Mammary epithelial cell (primary cell): ENCODE measurements at regions not wholly inside any gene's neighbourhood (a gene's known extent, or its start where the extent isn't known, plus 50 kb on each side); places are given as distances from the start of the nearest gene placed in this dataset.

Experiments
- EZH2 ChIP-seq: IDR thresholded peaks from 2 replicates; pipeline ENCODE4 v1.6.1; 2012; ENCODE audit warnings: low read length, inconsistent platforms, borderline replicate concordance
- TF ChIP-seq, protein P1 (sequence below), 2 donors: IDR thresholded peaks in 1 of 2; conservative IDR thresholded peaks in 1 of 2; 2 replicates each; pipeline ENCODE4 v1.5.1; 2011 to 2012; ENCODE audit warnings: inconsistent platforms in 2 of 2, low read length in 2 of 2, mild to moderate bottlenecking in 2 of 2, control low read depth in 1 of 2, low read depth in 1 of 2; ENCODE audit not compliant: insufficient read depth in 1 of 2; ENCODE audit errors: extremely low read depth in 1 of 2

DNA sequence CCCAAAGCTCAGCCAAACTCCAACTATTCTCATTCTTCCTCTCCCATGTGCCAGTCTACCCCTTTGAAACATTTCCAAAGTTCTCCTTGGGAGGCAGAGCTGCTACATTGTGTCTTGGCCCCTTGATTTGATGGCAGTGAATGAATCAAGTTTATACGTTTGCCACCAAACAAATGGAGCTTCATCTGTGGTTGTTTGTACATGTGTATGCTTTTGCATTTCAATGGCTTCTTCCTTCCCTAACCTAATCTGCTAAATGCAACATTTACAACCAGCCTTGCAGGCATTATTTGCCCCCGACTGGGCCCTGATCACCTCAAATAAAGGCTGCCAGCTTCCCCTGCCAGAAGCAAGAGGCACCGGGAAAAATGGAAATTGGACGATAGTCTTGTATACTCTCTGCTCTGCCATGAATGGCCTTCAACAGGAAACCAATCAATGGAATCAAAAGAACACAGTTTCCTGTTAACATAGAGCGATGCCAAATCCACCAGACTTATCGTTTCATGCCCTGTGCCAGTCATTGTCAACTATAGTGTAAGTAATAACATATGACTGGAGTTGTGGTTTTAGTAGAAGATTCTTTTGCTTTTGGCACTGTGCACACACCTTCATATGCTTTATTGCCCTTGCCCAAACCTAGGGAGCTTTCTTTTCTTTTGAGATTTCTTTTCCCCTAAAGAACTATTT lies 97.8 kb downstream of the TMEM30B start:
- TF ChIP-seq, protein P1, sequence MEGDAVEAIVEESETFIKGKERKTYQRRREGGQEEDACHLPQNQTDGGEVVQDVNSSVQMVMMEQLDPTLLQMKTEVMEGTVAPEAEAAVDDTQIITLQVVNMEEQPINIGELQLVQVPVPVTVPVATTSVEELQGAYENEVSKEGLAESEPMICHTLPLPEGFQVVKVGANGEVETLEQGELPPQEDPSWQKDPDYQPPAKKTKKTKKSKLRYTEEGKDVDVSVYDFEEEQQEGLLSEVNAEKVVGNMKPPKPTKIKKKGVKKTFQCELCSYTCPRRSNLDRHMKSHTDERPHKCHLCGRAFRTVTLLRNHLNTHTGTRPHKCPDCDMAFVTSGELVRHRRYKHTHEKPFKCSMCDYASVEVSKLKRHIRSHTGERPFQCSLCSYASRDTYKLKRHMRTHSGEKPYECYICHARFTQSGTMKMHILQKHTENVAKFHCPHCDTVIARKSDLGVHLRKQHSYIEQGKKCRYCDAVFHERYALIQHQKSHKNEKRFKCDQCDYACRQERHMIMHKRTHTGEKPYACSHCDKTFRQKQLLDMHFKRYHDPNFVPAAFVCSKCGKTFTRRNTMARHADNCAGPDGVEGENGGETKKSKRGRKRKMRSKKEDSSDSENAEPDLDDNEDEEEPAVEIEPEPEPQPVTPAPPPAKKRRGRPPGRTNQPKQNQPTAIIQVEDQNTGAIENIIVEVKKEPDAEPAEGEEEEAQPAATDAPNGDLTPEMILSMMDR (conservative IDR thresholded peaks at IDR 0.05 in 1 of 2, IDR thresholded peaks at IDR 0.05 in 1 of 2; ENCODE audit: extremely low read depth in 1 of 2, insufficient read depth in 1 of 2, low read depth in 1 of 2, low read length in 2 of 2), result no peak
- TF ChIP-seq EZH2, result no peak
